ENCODE measurements at regions not wholly inside any gene's neighbourhood (a gene's known extent, or its start where the extent isn't known, plus 50 kb on each side); places are given as distances from the start of the nearest gene placed in this dataset.

GRCh38 chr7:46428295-46428694 lies 507.2 kb upstream of the IGFBP3 start:
- TF ChIP-seq CTCF (IDR thresholded peaks at IDR 0.05; ENCODE audit: low read depth, low read length): no peak

GRCh38 chr7:46424934-46425333 lies 503.9 kb upstream of the IGFBP3 start:
- no peak overlapping the region for H3K4me3 ChIP-seq (ENCODE audit: low read depth, low read length)
- TF ChIP-seq CTCF (IDR thresholded peaks at IDR 0.05; ENCODE audit: low read depth, low read length): no peak

More at GRCh38 chr7:46428295-46428694, 507.2 kb upstream of the IGFBP3 start:
- H3K4me3 ChIP-seq (ENCODE audit: low read depth, low read length): no peak overlapping the region

- no peak overlapping the region for H3K4me3 ChIP-seq (ENCODE audit: low read depth, low read length)
- no peak for TF ChIP-seq CTCF (IDR thresholded peaks at IDR 0.05; ENCODE audit: low read depth, low read length)
Measured at GRCh38 chr7:46421441-46422230, 500.6 kb upstream of the IGFBP3 start.

- TF ChIP-seq CTCF (IDR thresholded peaks at IDR 0.05; ENCODE audit: low read depth, low read length): no peak
- H3K4me3 ChIP-seq (ENCODE audit: low read depth, low read length): no peak overlapping the region
Measured at GRCh38 chr7:46414946-46415345, 493.9 kb upstream of the IGFBP3 start.

- no peak overlapping the region for H3K4me3 ChIP-seq (ENCODE audit: low read depth, low read length)
- TF ChIP-seq CTCF (IDR thresholded peaks at IDR 0.05; ENCODE audit: low read depth, low read length): no peak
Measured at GRCh38 chr7:46411236-46411635, 490.2 kb upstream of the IGFBP3 start.

GRCh38 chr7:46407125-46407524 lies 486.1 kb upstream of the IGFBP3 start:
- no peak for TF ChIP-seq CTCF (IDR thresholded peaks at IDR 0.05; ENCODE audit: low read depth, low read length)
- no peak overlapping the region for H3K4me3 ChIP-seq (ENCODE audit: low read depth, low read length)

GRCh38 chr7:46397591-46397990 lies 476.5 kb upstream of the IGFBP3 start:
- no peak for TF ChIP-seq CTCF (IDR thresholded peaks at IDR 0.05; ENCODE audit: low read depth, low read length)
- H3K4me3 ChIP-seq (ENCODE audit: low read depth, low read length): no peak overlapping the region

All from WI38 (cell line).